ENCODE measurements at regions not wholly inside any gene's neighbourhood (a gene's known extent, or its start where the extent isn't known, plus 50 kb on each side); places are given as distances from the start of the nearest gene placed in this dataset.
A peak's percentile ranks its signal among the peaks of the same experiment; 100 is the strongest.

- DNase-seq = no peak
Measured at GRCh38 chr2:180122874-180123273, 115.8 kb upstream of the CWC22 start.

DNA sequence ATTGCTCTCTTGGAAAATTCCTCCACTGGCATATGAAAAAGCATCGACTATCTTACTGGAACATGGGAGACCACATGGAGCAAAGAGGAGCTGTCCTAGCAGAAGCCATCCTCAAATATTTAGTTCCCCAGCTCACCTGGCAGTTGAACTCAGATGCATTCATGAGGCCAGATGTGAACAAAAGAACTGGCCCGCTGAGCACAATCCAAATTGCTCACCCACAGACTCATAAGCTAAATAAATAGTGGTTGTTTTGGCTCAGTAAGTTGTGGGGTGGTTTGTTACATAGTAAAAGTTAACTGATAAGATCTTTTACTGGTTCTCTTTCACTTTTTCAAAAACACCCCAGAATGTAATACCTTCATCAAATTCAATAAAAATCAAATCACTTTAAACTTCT, 108.6 kb upstream of the CWC22 start:
- DNase-seq = no peak

GRCh38 chr2:180115269-180115668, 108.2 kb upstream of the CWC22 start:
- DNase-seq = no peak

- DNase-seq = no peak
Measured at GRCh38 chr2:180111901-180112300, 104.8 kb upstream of the CWC22 start.

GRCh38 chr2:180110469-180110868, 103.4 kb upstream of the CWC22 start:
- no peak for DNase-seq

DNA sequence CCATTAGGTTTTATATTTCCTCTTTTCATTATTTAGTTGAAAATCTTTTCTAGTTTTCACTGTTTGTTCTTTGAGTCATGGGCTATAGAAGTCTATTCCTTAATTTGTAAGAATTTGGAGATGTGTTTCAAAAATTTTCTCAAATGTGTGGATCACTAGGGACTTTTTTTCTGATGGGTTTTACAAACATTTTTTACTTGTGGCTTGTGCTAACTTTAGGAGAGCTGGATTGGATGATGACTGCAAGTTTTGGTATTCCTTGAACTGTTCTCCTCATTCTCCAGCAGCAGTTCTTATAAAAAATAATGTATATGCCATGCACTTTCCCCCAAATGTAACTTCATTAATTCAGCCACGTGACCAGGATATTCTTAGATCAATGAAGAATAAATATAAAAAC, 94.7 kb upstream of the CWC22 start:
- DNase-seq = no peak

- DNase-seq = no peak
Measured at GRCh38 chr2:180099308-180099707, 92.2 kb upstream of the CWC22 start.

- DNase-seq = no peak
Measured at GRCh38 chr2:180085144-180085543, 78.0 kb upstream of the CWC22 start.

DNA sequence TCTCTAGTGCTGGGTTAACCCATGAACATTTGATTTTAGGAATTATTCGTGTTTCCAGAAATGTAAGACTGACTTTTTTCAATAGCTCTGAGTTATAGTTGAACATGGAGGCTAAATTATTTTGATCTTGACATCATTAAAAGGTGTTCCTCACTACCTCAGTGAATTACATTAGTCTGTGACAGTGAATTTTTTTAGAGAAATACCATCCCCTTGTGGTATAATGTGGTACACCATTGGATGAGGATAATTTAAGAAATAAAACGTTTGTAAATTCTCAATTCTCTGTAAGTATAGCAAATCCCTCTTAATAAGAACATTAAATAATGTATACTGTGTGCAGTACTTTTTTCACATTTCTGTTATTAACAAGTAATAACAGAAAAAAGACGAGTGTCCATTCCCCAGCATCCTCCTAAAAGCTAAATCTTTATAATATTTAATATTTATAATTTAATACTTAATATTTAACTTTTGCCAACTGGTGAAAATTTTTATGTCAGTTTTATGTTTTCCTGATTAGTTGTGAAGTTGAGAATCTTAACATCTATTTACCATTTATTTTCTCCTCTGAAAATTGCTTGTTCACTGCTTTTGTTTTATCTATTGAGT, 70.3 kb upstream of the CWC22 start:
- peak in 1 of 3 experiments; percentile 65 for DNase-seq

DNA sequence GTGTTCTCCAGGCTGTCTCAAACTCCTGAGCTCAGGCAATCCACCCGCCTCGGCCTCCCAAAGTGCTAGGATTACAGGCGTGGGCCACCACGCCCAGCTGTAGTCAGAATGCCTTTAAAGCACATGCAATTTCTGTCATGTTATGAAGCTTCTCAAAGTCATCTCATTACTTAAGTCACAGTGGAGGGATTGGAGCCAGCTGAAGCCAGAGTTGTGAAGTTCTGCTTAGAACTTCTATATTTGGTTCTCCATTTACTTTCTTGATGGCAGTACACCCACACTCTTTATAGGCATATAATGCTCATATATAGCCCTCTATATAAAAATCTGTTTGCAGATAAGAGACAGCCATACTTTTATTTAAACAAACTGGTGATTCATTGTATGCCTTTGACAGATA, 68.8 kb upstream of the CWC22 start:
- DNase-seq = no peak

- no peak for DNase-seq
Measured at GRCh38 chr2:180071797-180072196, 64.7 kb upstream of the CWC22 start.

- DNase-seq = no peak
Measured at GRCh38 chr2:180063494-180064092, 56.5 kb upstream of the CWC22 start.

GRCh38 chr2:180062178-180062577, 55.1 kb upstream of the CWC22 start:
- DNase-seq = no peak

DNA sequence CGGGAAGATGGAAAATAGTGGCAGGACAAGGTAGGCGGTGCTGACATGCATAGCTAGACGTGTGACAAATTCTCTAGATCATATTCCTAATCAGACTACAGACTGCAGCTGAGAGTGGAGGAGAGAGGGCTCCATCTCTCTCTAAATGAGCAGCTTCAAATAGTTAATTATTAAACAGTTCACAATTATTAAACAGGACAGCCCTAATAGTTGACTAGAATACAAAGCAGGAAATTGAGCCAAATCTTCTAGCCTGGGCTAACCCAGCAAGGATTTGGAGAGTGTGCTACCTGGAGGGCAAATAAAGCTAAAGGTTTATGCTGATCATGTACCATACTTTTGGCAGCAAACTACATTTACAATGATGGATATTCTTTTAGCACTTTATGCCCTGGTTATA, 54.4 kb upstream of the CWC22 start:
- DNase-seq = no peak

DNA sequence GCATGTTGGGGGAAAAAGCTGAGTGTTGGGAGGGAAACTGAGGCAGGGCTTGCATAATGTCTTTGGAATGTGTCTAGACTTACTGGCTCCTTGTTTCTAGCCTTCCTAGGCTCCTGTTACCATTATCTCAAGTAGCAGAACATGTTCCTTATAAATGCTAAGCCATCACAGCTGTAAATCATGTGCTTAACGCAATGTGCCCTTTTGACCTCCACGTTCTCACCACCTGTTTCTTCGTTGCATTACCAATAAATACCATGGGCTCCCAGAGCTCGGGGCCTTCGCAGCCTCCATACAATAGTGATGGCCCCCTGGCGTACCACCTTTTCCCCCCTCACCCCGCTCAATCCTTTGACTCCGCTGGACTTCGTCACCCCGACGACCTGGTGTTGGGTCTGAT, 54.0 kb upstream of the CWC22 start:
- DNase-seq = no peak

DNA sequence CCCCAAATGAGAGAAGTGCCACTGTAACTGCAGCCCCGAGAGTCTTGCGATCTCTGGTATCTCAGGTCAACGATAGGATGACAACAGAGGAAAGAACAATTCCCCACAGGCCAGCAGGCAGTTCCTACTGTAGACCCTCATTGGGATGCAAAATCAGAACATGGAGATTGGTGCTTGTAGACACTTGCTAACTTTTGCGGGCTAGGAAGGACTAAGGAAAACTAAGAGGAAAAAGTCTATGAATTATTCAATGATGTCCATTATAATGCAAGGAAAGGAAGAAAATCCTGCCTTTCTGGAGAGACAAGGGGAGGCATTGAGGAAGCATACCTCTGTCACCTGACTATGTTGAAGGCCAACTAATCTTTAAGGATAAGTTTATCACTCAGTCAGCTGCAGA, 51.9 kb upstream of the CWC22 start:
- no peak for DNase-seq

DNA sequence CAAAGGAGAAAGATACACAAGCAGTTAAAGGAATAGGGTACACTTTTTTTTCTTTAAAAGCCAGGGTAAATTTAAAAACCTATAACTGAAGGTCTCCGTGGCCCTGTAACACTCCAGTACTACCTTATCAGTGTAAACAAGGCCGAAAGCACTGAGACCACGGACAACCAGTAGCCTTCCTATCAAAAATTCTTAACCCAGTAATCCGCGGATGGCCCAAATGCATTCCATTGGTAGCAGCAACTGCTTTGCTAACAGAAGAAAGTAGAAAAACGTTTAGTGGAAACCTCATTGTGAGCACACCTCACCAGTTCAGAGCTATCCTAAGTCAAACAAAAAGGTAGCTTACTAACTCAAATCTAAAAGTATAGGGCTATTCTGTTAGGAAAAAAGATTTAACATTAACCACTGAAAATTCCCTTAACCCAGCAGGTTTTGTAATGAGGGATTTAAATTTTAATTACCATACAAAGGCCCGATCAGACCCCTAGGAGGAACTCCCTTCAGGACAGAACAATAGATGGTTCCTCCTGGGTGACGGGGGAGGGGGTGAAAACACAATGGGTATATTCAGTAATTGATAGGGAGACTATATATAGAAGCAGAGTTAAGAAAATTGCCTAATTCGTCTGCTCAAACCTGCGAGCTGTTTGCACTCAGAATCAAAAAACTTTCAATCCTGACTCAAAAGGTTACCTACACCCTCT, 50.8 kb upstream of the CWC22 start:
- no peak for DNase-seq
